ENCODE measurements at regions not wholly inside any gene's neighbourhood (a gene's known extent, or its start where the extent isn't known, plus 50 kb on each side); places are given as distances from the start of the nearest gene placed in this dataset.

- CTCF ChIA-PET: interaction anchor here (1.5 kb wide), 1 partner anchor 20 kb away, joined by 3 read pairs; no protein-coding TSS in a partner anchor
- no peak overlapping the region for H2AK5ac ChIP-seq (ENCODE audit: low read depth, low read length)
- no peak overlapping the region for H3K23ac ChIP-seq (ENCODE audit: low read depth, low read length)
- POLR2A ChIA-PET (ENCODE audit: unreplicated experiment): no interaction called here
- H3K56ac ChIP-seq (ENCODE audit: extremely low read depth, insufficient read depth, low read length): no peak overlapping the region
- no peak overlapping the region for H3K14ac ChIP-seq (replicated peaks; ENCODE audit: low read depth, low read length)
- H2BK15ac ChIP-seq (ENCODE audit: low read depth, low read length): no peak overlapping the region
- intact Hi-C loops (cut with micrococcal nuclease) (loop anchor here (10.0 kb wide), 1 partner anchor 546 kb away; no protein-coding TSS in a partner anchor), in situ Hi-C loops (cut with MboI; ENCODE audit: low sequenced_read_pairs) (loop anchor here (25.0 kb wide), 1 partner anchor 411 kb away; the partner anchor contains the start of gene KLF4), dilution Hi-C loops (cut with HindIII; ENCODE audit: low sequenced_read_pairs, unreplicated experiment) (no loop called here)
- no peak overlapping the region for H2AFZ ChIP-seq (replicated peaks; ENCODE audit: low read length, poor library complexity)
- no peak overlapping the region for H4K91ac ChIP-seq (ENCODE audit: insufficient read depth, low read depth, low read length)
- no TSS peak for BruUV-seq (replicated peaks)
- H3K27me3 ChIP-seq (ENCODE audit: control insufficient read depth, insufficient read depth, low read length): no peaks in the 10 kb centered on the region; the same call in 1 of the 2 replicates
- no peaks in the 10 kb centered on the region for H3K36me3 ChIP-seq (ENCODE audit: control insufficient read depth, insufficient read depth, low read length)
- H3K79me1 ChIP-seq (ENCODE audit: low read depth in 1 of 2, low read length in 2 of 2): no peaks in the 10 kb centered on the region
- H3K9me1 ChIP-seq (ENCODE audit: insufficient read depth, low read length): peaks cover 11% of the 10 kb centered on the region; the same call in 1 of the 2 replicates
- no CpG with 5 or more reads among the region's 2 CpGs for WGBS, 2 experiments (ENCODE audit: extremely low coverage in 2 of 2, insufficient read length in 1 of 2)
- H2BK120ac ChIP-seq (ENCODE audit: low read depth, low read length): no peak overlapping the region
- no peaks in the 10 kb centered on the region for H4K20me1 ChIP-seq (ENCODE audit: insufficient read depth, low read length)
- H3K27ac ChIP-seq (ENCODE audit: insufficient read depth, low read length): no peak overlapping the region
- H2BK20ac ChIP-seq (ENCODE audit: low read depth, low read length): no peak overlapping the region
- H3K9ac ChIP-seq (ENCODE audit: low read depth, low read length): no peak overlapping the region
- H2BK5ac ChIP-seq (ENCODE audit: low read depth, low read length, poor library complexity, severe bottlenecking): no peak overlapping the region
- no peak for TF ChIP-seq FOS (IDR thresholded peaks at IDR 0.05; ENCODE audit: low read depth, low read length)
- no peak for TF ChIP-seq POLR2A (IDR thresholded peaks at IDR 0.05; ENCODE audit: low read depth, low read length)
- no peak for TF ChIP-seq RCOR1 (IDR thresholded peaks at IDR 0.05; ENCODE audit: insufficient replicate concordance, low read length)
- no peak for TF ChIP-seq RAD21 (IDR thresholded peaks at IDR 0.05; ENCODE audit: low read length)
- TF ChIP-seq CTCF (conservative IDR thresholded peaks at IDR 0.05; ENCODE audit: low read depth, low read length): no peak
- TF ChIP-seq RFX5 (IDR thresholded peaks at IDR 0.05; ENCODE audit: low read depth, low read length): no peak
- TF ChIP-seq CHD1 (IDR thresholded peaks at IDR 0.05; ENCODE audit: low read depth, low read length): no peak
- no peak for TF ChIP-seq BHLHE40 (IDR thresholded peaks at IDR 0.05; ENCODE audit: low read depth, low read length)
- TF ChIP-seq, protein P1, sequence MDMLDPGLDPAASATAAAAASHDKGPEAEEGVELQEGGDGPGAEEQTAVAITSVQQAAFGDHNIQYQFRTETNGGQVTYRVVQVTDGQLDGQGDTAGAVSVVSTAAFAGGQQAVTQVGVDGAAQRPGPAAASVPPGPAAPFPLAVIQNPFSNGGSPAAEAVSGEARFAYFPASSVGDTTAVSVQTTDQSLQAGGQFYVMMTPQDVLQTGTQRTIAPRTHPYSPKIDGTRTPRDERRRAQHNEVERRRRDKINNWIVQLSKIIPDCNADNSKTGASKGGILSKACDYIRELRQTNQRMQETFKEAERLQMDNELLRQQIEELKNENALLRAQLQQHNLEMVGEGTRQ (IDR thresholded peaks at IDR 0.05; ENCODE audit: low read depth, low read length): no peak
- no peak for TF ChIP-seq SMC3 (IDR thresholded peaks at IDR 0.05; ENCODE audit: low read depth, low read length)
- TF ChIP-seq MAZ (IDR thresholded peaks at IDR 0.05; ENCODE audit: borderline replicate concordance, low read depth, low read length): no peak
- TF ChIP-seq MAFK (IDR thresholded peaks at IDR 0.05; ENCODE audit: low read depth, low read length): no peak
- TF ChIP-seq NFE2L2 (IDR thresholded peaks at IDR 0.05; ENCODE audit: low read depth, low read length): no peak
- TF ChIP-seq MXI1 (IDR thresholded peaks at IDR 0.05; ENCODE audit: borderline replicate concordance, low read depth, low read length): no peak
- TF ChIP-seq, protein P2, sequence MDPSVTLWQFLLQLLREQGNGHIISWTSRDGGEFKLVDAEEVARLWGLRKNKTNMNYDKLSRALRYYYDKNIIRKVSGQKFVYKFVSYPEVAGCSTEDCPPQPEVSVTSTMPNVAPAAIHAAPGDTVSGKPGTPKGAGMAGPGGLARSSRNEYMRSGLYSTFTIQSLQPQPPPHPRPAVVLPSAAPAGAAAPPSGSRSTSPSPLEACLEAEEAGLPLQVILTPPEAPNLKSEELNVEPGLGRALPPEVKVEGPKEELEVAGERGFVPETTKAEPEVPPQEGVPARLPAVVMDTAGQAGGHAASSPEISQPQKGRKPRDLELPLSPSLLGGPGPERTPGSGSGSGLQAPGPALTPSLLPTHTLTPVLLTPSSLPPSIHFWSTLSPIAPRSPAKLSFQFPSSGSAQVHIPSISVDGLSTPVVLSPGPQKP (IDR thresholded peaks at IDR 0.05; ENCODE audit: borderline replicate concordance, low read depth, low read length): no peak
- TF ChIP-seq CEBPB (IDR thresholded peaks at IDR 0.05; ENCODE audit: low read depth, low read length): no peak
- H2AK9ac ChIP-seq (replicated peaks; ENCODE audit: low read depth, low read length, poor library complexity): no peak overlapping the region
- peaks cover 12% of the 10 kb centered on the region for H3K4me1 ChIP-seq (ENCODE audit: control insufficient read depth, insufficient read depth, low read length)
- H3K9me3 ChIP-seq (ENCODE audit: control insufficient read depth, insufficient read depth, low read length): peaks cover 5% of the 10 kb centered on the region
- no peak overlapping the region for H3K18ac ChIP-seq (ENCODE audit: low read depth, low read length)
- no peak overlapping the region for H3K4me3 ChIP-seq (ENCODE audit: insufficient read depth, low read depth, low read length)
- DNase-seq (no peak), ATAC-seq (ENCODE audit: low read depth) (no peak)
- H4K5ac ChIP-seq (ENCODE audit: low read depth, low read length): no peak overlapping the region
- H3K4me2 ChIP-seq (ENCODE audit: low read depth, low read length): no peak overlapping the region
- no peak overlapping the region for H4K8ac ChIP-seq (ENCODE audit: low read depth in 2 of 2, low read length in 2 of 2)
- H3K4ac ChIP-seq (ENCODE audit: low read depth, low read length): no peak overlapping the region
These were observed 409.2 kb upstream of the KLF4 start for GRCh38 chr9:107898761-107899160.
